ENCODE measurements at regions not wholly inside any gene's neighbourhood (a gene's known extent, or its start where the extent isn't known, plus 50 kb on each side); places are given as distances from the start of the nearest gene placed in this dataset.

DNA sequence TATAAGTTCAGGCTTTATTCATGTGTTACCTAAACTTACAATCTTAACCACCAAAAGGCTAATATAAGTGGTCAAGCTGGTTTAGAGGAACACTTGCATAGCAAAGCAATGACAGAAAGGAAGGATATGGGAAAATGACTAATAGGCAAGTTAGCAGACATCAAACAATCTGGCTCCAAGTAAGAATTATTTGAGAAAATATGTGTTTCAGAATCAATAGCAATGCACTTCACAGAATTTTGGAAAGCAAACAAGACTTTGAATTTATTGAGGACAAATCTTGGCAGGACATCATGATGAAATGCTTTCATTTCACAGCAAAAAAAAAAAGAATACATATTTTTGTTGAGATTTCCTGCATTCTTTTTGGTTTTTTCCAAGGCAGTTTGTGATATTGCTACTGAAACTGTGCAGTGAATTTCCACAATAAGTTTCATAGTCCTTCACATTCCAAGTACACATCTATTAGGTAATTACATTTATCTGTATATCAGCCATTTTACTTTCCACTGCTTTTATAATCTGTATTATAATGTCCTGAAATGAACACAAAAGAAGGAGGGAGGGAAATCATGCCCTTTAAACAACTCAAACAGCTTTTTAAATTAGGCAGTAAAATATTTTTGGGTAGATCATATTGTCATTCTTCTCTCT, 417.9 kb downstream of the NR2F1-AS1 start:
- peak; percentile 78 to 82 for DNase-seq (ENCODE audit: low read depth in 2 of 2)

DNA sequence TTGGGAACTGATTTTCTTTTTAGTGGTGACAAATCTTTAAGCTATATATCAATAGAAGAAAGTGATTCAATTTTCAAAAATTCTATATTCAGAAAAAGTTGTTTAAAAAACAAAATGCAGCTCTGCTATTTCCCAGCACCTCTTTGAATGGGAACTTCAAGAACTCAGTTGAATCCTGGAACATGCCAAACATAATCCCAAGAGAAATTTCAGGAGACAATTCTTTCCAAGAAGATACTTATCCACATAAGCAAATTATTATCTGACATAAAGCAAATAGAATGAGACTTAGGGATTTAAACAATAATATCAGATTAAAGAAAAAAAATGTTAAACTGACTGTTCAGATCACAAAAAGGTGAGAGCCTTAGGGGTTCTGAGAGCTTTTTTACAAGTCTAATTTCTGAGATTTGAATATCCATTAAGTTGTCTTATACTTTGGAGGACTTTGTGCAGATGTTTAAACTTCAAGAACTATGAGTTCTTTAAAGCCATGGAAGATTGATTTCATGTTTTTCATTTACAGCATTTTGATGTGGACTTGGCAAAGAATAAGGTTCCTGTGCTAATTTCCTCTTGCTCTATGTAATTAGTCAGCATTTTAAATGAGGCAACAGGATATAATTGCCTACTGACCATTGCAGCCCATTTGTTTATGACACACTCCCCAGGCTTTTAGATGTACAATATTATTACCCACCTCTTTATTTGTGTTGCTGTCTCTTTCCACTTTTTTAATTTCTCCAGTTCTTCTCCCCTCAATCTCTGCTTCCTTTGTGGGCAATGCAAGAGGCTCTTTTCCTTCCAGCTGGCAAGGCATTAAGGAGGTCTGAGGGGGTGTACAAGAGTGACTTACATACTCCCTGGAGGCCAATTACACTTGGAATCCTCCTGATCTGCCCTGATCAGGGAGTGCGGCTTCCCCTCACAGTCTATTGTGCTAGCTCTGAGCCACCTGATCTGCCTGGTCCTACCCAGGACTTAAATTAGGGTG, 419.1 kb downstream of the NR2F1-AS1 start:
- no peak for DNase-seq (ENCODE audit: low read depth in 2 of 2)

DNA sequence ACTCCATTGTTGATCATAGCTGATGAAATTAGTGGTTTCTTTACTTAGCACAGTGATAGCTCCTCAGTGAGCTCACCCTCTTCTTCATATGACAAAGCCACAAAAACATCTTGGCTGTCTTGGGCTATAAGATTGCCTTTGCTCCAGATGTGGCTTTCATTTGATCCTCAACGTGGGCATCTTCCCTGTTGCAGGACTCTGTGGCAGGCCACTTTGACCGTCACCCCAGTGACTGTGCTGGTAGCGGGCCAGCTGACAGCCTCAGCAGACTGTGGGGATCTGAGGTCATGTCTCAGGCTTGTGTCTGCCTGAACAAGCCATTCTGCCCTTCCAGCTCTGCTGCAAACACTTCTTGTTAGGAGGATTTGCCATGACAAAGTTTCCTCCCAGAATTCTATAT, 422.2 kb downstream of the NR2F1-AS1 start:
- no peak for DNase-seq (ENCODE audit: low read depth in 2 of 2)

GRCh38 chr5:93156566-93156965, 424.5 kb downstream of the NR2F1-AS1 start:
- no peak for DNase-seq (ENCODE audit: low read depth in 2 of 2)

- DNase-seq (ENCODE audit: low read depth in 2 of 2): no peak
These were observed 426.5 kb downstream of the NR2F1-AS1 start for GRCh38 chr5:93154535-93154934.

- no peak for DNase-seq (ENCODE audit: low read depth in 2 of 2)
These were observed 427.6 kb downstream of the NR2F1-AS1 start for GRCh38 chr5:93153461-93153860.

GRCh38 chr5:93151896-93152295, 429.1 kb downstream of the NR2F1-AS1 start:
- DNase-seq (ENCODE audit: low read depth in 2 of 2): no peak

- no peak for DNase-seq (ENCODE audit: low read depth in 2 of 2)
These were observed 429.9 kb downstream of the NR2F1-AS1 start for GRCh38 chr5:93151121-93151520.

DNA sequence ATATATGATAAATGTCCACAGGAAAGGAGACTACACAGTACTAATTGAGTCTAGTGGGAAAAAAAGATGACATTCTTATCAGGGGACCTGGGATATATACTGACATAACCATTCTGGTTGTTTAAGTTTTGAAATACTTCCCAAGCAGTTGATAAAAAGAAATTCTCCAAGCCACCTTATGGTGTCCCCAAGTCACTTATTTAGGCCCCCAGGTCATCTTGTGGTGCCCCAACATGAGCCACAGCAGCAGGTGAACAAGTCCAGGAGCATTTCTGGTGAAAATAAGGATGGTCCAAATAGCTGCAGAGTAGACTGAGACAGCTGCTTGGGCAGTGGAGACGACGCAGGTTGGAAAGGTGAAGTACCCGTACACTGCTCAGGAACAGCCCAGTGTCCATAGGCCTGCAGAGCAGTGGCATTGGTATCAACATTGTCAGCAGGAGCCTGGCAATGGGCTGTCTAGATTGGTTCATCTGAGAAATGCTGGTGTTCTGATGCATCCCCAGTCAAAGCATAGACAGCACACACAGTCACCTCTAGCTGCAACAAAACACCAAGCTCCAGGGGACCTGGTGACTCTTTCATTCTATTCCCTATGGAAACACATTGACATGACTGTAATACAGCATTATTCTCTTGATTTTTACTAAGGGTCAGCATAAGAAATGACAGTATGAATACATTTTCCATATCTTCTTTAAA, 430.6 kb downstream of the NR2F1-AS1 start:
- no peak for DNase-seq (ENCODE audit: low read depth in 2 of 2)

DNA sequence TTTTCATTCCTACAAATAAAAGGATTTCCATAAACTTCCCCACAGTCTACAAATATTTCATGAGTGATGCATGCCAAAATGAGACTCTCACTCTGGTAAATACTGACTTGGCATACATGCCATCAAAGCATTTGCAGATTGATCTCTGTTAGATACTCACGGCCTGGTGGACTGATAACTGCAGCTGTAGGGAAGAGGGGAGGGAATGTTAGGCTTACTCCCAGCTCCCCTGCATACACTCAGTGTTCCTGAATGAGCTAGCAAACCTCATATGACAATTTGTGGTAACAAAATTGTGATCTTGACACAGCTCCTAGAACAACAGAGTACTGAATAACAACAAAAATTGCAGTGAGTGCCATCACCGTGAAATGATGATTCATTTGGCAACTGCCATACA, 435.3 kb downstream of the NR2F1-AS1 start:
- no peak for DNase-seq (ENCODE audit: low read depth in 2 of 2)

- DNase-seq (ENCODE audit: low read depth in 2 of 2): no peak
These were observed 436.0 kb downstream of the NR2F1-AS1 start for GRCh38 chr5:93145019-93145418.

DNA sequence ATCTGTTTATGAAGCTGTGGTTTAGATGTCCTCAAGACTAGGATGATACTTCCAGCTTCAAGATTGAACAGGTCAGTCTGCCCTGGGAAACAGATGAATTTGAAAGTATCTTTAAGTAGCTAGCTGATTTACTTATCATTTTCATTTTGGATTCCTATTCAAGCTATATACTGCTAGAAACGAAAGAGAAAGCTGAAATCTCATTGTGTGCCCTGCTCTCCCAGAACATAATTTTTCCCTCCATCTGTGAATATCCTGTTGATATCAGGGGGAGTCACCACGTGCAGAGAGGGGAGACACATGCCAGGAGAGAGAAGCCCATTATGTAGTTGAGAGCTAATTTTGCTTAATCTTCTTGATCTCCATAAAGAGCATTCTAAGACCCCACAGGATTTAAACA, 439.1 kb downstream of the NR2F1-AS1 start:
- no peak for DNase-seq (ENCODE audit: low read depth in 2 of 2)

DNA sequence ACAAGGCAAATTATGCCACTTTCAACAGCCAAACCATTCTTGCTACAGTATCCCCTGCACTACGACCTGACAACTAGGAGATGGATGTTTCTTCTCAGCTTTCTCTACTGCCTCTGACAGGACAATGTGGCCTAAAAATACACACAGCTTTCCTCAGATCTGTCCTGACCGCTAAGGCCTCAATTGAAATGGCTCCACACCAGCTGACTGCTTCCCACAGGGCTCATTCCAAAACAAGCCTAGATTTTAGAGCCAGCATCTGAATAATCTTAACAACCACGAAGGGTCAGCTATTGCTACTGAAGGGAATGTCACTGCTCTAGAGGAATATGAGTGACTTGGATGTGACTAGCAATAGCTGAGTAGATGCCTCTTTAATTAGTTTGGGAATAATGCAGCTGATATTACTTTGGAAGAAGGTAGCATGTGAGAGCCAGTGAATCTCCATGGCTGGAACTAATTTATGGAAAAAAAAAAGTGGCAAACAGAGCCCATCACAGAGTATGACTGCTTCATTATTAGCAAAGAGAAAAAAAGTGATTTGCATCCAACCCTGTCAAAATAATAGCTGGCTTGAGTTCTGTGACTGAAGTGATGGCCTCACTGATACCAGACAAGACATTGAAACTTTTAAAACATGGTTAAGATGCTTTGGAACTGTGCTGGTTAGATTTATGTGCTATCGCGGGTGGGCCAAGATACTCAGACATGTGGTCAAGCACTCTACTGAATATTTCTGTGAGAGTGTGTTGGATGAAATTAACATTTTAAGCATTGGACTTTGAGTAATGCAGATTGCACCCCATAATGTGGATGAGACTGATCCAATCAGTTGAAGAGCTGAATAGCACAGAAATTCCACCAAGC, 450.2 kb downstream of the NR2F1-AS1 start:
- no peak for DNase-seq (ENCODE audit: low read depth in 2 of 2)

DNA sequence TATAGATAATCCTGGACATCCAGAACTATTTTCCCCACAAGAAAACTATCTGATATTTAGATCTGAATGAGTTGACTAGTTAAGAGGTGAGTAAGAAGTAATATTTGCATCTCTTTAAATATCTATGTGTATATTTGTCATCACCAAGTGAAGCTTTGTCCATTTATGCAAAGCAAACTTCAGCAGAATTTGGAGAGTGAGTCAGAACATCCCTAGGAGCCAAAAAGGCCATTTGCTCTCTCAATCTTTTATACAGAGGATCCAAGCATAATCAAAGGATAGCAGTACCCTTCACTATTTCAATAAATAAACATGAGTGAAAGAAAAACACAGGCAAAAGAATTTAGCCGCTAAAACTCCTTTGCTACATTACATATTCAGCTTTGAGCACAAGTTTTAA, 454.4 kb downstream of the NR2F1-AS1 start:
- DNase-seq (ENCODE audit: low read depth in 2 of 2): no peak

DNA sequence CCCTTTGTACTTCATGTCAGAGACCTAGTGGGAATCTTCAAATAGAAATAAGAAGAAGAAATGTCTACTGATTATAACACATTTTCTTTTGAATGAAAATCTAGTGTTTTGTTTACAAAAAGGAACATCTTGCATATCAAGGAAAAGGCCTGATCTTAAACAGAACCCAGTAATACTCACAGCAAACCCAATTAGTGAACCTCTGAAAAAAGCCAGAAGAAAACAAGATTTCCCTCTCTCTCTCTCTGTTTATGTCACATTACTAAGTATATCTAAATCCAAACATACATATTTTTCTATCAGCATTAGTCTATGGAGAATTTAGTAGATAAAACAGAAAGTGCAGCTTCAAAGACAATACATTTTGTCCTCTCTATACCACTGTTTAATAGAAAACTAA, 457.9 kb downstream of the NR2F1-AS1 start:
- DNase-seq (ENCODE audit: low read depth in 2 of 2): no peak

DNA sequence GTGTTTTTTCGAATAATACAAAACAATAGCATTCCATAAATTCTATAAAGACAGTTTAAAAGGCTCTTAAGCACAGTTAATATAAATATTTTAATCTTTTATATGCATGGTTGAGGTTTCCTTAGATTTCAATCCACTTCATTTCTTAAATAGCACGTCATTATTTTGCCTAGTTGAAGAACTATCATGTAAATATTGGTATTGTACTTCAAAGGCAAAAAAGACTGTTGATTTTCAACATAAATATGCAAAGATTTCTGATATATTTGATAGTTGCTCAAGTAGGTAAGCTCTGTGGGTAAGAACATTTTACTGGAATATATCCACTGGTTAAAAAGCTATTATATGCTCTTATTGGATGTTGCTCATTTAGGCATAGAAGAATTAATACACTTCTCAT, 458.6 kb downstream of the NR2F1-AS1 start:
- no peak for DNase-seq (ENCODE audit: low read depth in 2 of 2)

DNA sequence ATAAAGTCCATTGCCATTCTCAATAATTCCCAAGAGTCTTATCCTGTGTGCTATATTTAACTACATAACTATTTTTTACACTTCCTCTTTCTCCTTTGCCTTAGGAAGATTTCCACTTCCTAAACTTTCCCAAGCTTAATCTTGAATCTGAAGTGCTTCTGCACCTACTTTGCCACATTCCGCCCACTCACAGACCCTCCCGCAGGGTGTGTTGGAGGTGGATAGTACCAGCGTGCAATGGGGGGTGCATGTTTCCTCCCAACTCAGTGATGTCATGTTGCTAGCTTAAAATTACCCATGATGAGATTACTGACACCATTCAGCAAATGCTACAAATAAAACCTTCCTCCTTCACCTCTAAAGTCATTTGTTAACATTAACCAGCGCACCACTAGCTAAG, 460.2 kb downstream of the NR2F1-AS1 start:
- no peak for DNase-seq (ENCODE audit: low read depth in 2 of 2)

- DNase-seq (ENCODE audit: low read depth in 2 of 2): no peak
These were observed 461.0 kb downstream of the NR2F1-AS1 start for GRCh38 chr5:93120051-93120450.

- DNase-seq (ENCODE audit: low read depth in 2 of 2): no peak
These were observed 463.1 kb downstream of the NR2F1-AS1 start for GRCh38 chr5:93117751-93118531.

DNA sequence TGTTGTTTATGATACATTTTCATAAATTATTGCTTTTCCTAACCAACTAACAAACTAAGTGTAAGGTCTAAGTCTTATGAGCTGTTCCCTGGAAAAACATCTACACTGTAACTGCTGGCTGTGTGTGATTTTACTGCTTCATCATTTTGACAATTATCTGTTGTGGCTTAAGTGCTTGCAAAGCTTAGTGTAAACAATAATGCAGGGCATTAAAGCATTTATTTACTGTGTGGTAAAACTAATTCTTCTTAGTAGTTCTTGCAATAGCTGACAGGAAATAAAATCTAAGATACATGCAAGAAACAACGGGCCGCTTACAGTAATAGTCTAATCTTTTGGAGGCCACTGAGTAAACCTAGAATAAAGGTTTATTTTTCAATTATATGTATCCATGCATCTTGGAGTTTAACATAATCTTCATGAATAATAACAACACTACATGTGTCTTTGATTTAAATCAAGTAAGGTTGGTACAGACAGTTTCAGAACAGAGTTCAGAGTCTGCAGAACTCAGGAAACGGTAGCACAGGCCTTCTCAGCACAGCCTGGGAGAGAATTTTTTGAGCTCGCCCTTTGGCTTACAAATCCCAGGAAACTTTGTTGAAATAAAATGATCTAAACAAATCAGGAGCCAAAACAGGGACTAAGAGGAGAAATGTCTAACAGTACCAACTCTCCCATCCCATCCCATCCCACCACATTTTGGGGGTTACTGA, 473.1 kb downstream of the NR2F1-AS1 start:
- no peak for DNase-seq (ENCODE audit: low read depth in 2 of 2)
